K562 (cell line): ENCODE measurements at regions not wholly inside any gene's neighbourhood (a gene's known extent, or its start where the extent isn't known, plus 50 kb on each side); places are given as distances from the start of the nearest gene placed in this dataset.

Experiments used
- ARNT ChIP-seq, 2 experiments: fragments of 450-650 bp; IDR thresholded peaks; 2 replicates each; pipeline ENCODE4 v1.6.1; 2016; ENCODE audit warnings: mild to moderate bottlenecking in 1 of 2
- ATF1 ChIP-seq, 2 experiments: fragments of 450-650 bp in 1 of 2; IDR thresholded peaks; 2 replicates each; pipeline ENCODE4 v1.6.1; 2016; ENCODE audit warnings: missing compliant biosample characterization in 1 of 2, missing genetic modification characterization in 1 of 2
- CTBP1 ChIP-seq: fragments of 450-650 bp; IDR thresholded peaks from 2 replicates; pipeline ENCODE4 v1.6.1; 2016; ENCODE audit warnings: borderline replicate concordance
- ETV1 ChIP-seq: fragments of 450-650 bp; conservative IDR thresholded peaks from 2 replicates; pipeline ENCODE4 v1.6.1; 2016; ENCODE audit warnings: missing genetic modification characterization, control low read depth, low read depth, missing compliant biosample characterization
- HNRNPUL1 ChIP-seq: fragments of 200-400 bp; formaldehyde crosslinking; IDR thresholded peaks from 2 replicates; pipeline ENCODE4 v1.6.1; 2017; ENCODE audit warnings: low read length
- MEIS2 ChIP-seq: fragments of 450-650 bp; IDR thresholded peaks from 2 replicates; pipeline ENCODE4 v1.6.1; 2014; ENCODE audit warnings: mild to moderate bottlenecking; ENCODE audit not compliant: partially characterized antibody
- MTA1 ChIP-seq: fragments of 450-650 bp; IDR thresholded peaks from 2 replicates; pipeline ENCODE4 v1.6.1; 2017; ENCODE audit warnings: borderline replicate concordance
- NCOA6 ChIP-seq: fragments of 450-650 bp; IDR thresholded peaks from 2 replicates; pipeline ENCODE4 v1.6.1; 2017; ENCODE audit warnings: mild to moderate bottlenecking
- NCOR1 ChIP-seq: fragments of 450-650 bp; IDR thresholded peaks from 2 replicates; pipeline ENCODE4 v1.6.1; 2016; ENCODE audit warnings: mild to moderate bottlenecking, moderate library complexity
- NFE2 ChIP-seq: IDR thresholded peaks from 2 replicates; pipeline ENCODE4 v1.6.1; 2014; ENCODE audit warnings: antibody characterized with exemption, low read depth
- NR2C1 ChIP-seq, 2 experiments: fragments of 450-650 bp; IDR thresholded peaks; 2 replicates each; pipeline ENCODE4 v1.6.1; 2017; ENCODE audit warnings: mild to moderate bottlenecking in 2 of 2, antibody characterized with exemption in 1 of 2, inconsistent platforms in 1 of 2, missing compliant biosample characterization in 1 of 2, missing genetic modification characterization in 1 of 2
- PML ChIP-seq: IDR thresholded peaks from 2 replicates; pipeline ENCODE4 v1.6.1; 2012; ENCODE audit warnings: low read length, inconsistent platforms
- SIRT6 ChIP-seq: IDR thresholded peaks from one replicate; pipeline ENCODE4 v1.6.1; 2012; ENCODE audit warnings: low read depth, mild to moderate bottlenecking, control low read depth, inconsistent platforms, low read length, moderate library complexity
- SRSF9 ChIP-seq: fragments of 200-400 bp; formaldehyde crosslinking; IDR thresholded peaks from 2 replicates; pipeline ENCODE4 v1.6.1; 2017; ENCODE audit warnings: low read depth, low read length, borderline replicate concordance
- STAT5B ChIP-seq: fragments of 250-450 bp; sonication (Bioruptor Pico); IDR thresholded peaks from 2 replicates; pipeline ENCODE4 v1.8.0; 2021; ENCODE audit warnings: mild to moderate bottlenecking, inconsistent platforms
- TGIF2 ChIP-seq: sonication (generic); formaldehyde crosslinking; IDR thresholded peaks from 2 replicates; pipeline ENCODE4 v1.8.1; 2022; ENCODE audit warnings: mild to moderate bottlenecking, missing genetic modification reagents, moderate library complexity
- WHSC1 ChIP-seq: IDR thresholded peaks from one replicate; pipeline ENCODE4 v1.6.1; 2012; ENCODE audit warnings: low read length, control low read depth, inconsistent platforms
- ZEB2 ChIP-seq: fragments of 450-650 bp; IDR thresholded peaks from 2 replicates; pipeline ENCODE4 v1.6.1; 2016
- ZNF165 ChIP-seq: fragments of 250-450 bp; sonication (Bioruptor Pico); IDR thresholded peaks from 2 replicates; pipeline ENCODE4 v1.4.0; 2020; ENCODE audit warnings: borderline replicate concordance
- ZNF717 ChIP-seq: fragments of 250-450 bp; sonication (Bioruptor Pico); IDR thresholded peaks from 2 replicates; pipeline ENCODE4 v1.5.0; 2021
- ZNF79 ChIP-seq: fragments of 250-450 bp; sonication (Bioruptor Pico); IDR thresholded peaks from 2 replicates; pipeline ENCODE4 v1.4.0; 2020; ENCODE audit warnings: low read depth, mild to moderate bottlenecking, moderate library complexity
- TF ChIP-seq, protein P1 (sequence below): IDR thresholded peaks from 2 replicates; pipeline ENCODE4 v1.6.1; 2012; ENCODE audit warnings: low read depth, low read length, improper control_type of control experiment, borderline replicate concordance
- TF ChIP-seq, protein P2 (sequence below): fragments of 250-450 bp; sonication (Bioruptor Pico); IDR thresholded peaks from 2 replicates; pipeline ENCODE4 v1.5.0; 2021; ENCODE audit warnings: mild to moderate bottlenecking, moderate library complexity

DNA sequence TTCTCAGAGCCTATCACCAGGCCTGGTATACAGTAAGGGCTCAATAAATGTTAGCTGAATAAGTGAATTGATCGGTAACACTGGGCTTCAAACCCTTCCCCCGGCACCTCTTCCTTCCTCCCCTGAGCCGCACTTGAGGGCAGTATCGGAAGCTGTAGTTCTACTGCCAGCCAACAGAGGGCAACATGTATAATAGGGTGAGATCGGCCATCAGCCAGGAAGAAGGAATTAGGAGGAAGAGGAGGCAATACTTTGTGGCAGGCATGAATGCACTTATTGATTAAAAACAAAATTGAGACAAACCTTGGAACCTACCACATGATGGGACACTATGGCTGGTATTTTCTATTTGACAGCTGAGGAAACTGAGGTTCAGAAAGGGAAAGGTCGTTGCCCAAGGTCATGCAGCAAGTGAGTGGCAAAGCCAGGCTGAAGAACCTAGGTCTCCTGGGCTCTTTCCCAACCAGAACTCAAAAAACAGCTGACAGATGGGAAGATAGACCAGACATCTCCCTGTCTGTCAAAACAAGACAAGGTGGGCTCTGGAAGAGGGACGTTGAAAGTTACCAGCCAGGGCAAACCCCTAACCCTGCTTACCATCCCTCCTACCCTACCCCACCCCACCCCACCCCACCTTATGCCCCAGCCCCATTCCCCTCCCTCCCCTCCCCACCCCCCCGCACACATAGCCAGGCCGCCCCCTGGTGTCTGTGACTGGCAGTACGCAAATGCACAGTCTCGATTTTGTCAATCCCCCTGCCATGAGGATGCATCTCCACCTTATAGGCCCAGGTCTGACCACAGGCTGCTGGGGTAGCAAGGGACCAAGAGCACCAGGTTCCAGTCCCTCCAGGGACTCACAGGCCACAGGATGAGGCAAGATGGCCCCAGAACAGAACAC is 107.3 kb upstream of the RUNX3 start (continued):
- TF ChIP-seq, protein P1, sequence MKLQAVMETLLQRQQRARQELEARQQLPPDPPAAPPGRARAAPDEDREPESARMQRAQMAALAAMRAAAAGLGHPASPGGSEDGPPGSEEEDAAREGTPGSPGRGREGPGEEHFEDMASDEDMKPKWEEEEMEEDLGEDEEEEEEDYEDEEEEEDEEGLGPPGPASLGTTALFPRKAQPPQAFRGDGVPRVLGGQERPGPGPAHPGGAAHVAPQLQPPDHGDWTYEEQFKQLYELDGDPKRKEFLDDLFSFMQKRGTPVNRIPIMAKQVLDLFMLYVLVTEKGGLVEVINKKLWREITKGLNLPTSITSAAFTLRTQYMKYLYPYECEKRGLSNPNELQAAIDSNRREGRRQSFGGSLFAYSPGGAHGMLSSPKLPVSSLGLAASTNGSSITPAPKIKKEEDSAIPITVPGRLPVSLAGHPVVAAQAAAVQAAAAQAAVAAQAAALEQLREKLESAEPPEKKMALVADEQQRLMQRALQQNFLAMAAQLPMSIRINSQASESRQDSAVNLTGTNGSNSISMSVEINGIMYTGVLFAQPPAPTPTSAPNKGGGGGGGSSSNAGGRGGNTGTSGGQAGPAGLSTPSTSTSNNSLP, result peak; percentile 34; the same call in 1 of the 2 replicates
- TF ChIP-seq MEIS2 (no peak), STAT5B (CRISPR knock-in tag) (no peak), ZEB2 (0 out of 2 replicates have a peak, but pooled peaks have one; percentile 24), CTBP1 (no peak; the same call in 1 of the 2 replicates), NCOA6 (no peak), WHSC1 (no peak), TGIF2 (CRISPR knock-in tag) (no peak), SRSF9 (no peak), ZNF79 (CRISPR knock-in tag) (no peak), ZNF165 (0 out of 2 replicates have a peak, but pooled peaks have one; percentile 45), NCOR1 (no peak), ZNF717 (CRISPR knock-in tag) (no peak), HNRNPUL1 (no peak), PML (no peak), NR2C1 (IDR thresholded peaks at IDR 0.05) (no peak), NR2C1 (tag; IDR thresholded peaks at IDR 0.05) (peak; percentile 48), MTA1 (0 out of 2 replicates have a peak, but pooled peaks have one; percentile 19), ARNT (IDR thresholded peaks at IDR 0.05) (peak in 1 of 2 experiments; percentile 52; a peak in 1 of 4 replicates), ATF1 (CRISPR knock-in tag; IDR thresholded peaks at IDR 0.05) (no peak), ATF1 (tag; IDR thresholded peaks at IDR 0.05) (no peak), SIRT6 (no peak), NFE2 (no peak), ETV1 (tag) (0 out of 2 replicates have a peak, but pooled peaks have one; percentile 44)
- TF ChIP-seq, protein P2, sequence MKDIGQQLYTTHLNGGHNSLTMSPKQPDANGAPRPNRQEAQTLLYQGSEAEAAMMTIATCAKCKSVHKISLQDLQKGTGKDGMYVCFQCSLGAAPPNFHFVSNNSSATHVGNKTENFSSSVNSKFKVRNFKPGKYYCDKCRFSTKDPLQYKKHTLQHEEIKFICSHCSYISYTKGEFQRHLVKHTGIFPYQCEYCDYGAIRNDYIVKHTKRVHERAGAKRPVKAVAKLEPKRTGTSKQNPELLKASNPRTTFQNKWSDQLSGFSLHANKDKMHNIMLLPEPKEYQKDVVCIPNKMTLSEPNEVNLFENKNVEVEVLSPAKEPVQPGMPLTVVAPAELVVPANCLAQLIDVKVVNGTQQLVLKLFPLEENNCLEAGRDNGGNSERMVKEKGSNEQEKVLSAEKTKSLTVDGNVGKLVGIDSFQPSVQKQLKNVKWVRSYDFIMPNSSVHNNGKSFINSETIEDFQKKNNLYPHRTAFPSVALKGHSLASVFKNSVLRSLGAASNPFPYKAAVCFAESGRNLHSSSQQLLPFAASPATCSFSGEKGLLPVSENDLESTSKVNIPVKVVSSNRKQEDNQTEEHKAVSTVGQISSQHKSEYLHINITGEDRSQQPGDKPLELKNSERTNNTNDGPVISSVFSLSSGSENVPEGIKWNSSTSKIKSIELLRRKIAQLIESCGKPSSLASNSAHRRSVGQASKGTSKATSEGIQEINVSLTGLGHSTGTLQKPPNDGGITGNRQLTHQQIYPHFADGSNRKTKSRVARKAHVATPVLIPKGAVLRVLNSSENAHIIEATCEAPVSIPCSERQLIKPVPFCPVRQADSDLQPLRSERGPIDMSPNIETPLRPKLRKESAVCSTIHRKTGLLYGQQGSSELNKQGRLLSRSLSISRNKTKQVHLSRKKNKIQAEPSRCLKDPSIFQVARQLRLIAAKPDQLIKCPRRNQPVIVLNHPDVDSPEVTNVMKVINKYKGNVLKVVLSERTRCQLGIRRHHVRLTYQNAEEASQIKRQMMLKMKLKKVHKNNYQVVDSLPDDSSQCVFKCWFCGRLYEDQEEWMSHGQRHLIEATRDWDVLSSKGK (CRISPR knock-in tag), result no peak
